IMR-90 (cell line): ENCODE measurements at regions not wholly inside any gene's neighbourhood (a gene's known extent, or its start where the extent isn't known, plus 50 kb on each side); places are given as distances from the start of the nearest gene placed in this dataset.
"Not testable (repeated sequence)": the region's sequence is repeated elsewhere in the genome, so short reads cannot be mapped to it uniquely, and the experiment has no call there.

Experiments used
- ATAC-seq: fragments of 200-7000 bp; cut with Tn5 transposase; 2 replicates; pipeline ENCODE4 v1.9.1; 2020; ENCODE audit warnings: low read depth, mild to moderate bottlenecking, moderate library complexity
- BruUV-seq: library from RNA; stranded (reverse); fragments of 400-500 nt; replicated peaks from 2 replicates; lab custom pipeline; 2021; lab: Mats Ljungman, UMichigan
- CTCF ChIA-PET: fragments of 300-600 bp; formaldehyde crosslinking; extraction: SDS; loops from one replicate; lab custom pipeline; 2021; ENCODE audit warnings: antibody characterized with exemption; lab: Yijun Ruan, JAX
- POLR2A ChIA-PET: fragments of 300-600 bp; sonication (Branson Sonifier 250); formaldehyde crosslinking; loops from one replicate; lab custom pipeline; 2022; ENCODE audit warnings: antibody characterized with exemption; ENCODE audit not compliant: unreplicated experiment; lab: Charles Lee
- DNase-seq: peaks from one replicate; pipeline ENCODE4 v3.0.0; 2013
- H2AFZ ChIP-seq: replicated peaks from 2 replicates; pipeline ENCODE3; 2013; ENCODE audit warnings: low read length, mild to moderate bottlenecking; ENCODE audit not compliant: poor library complexity
- H2AK5ac ChIP-seq: 2 replicates; pipeline ENCODE4 v1.6.1; 2013; ENCODE audit warnings: low read depth, low read length, inconsistent platforms
- H2AK9ac ChIP-seq: replicated peaks from 2 replicates; pipeline ENCODE3; 2013; ENCODE audit warnings: mild to moderate bottlenecking, low read depth, low read length, moderate library complexity; ENCODE audit not compliant: poor library complexity
- H2BK120ac ChIP-seq: 2 replicates; pipeline ENCODE4 v1.6.1; 2013; ENCODE audit warnings: low read depth, low read length, inconsistent platforms
- H2BK15ac ChIP-seq: 3 replicates; pipeline ENCODE4 v1.6.1; 2013; ENCODE audit warnings: low read depth, low read length, inconsistent platforms
- H2BK20ac ChIP-seq: 2 replicates; pipeline ENCODE4 v1.6.1; 2013; ENCODE audit warnings: low read depth, mild to moderate bottlenecking, inconsistent platforms, low read length, moderate library complexity
- H2BK5ac ChIP-seq: 2 replicates; pipeline ENCODE4 v1.6.1; 2013; ENCODE audit warnings: mild to moderate bottlenecking, low read depth, low read length, inconsistent platforms; ENCODE audit not compliant: poor library complexity, severe bottlenecking
- H3K14ac ChIP-seq: replicated peaks from 2 replicates; pipeline ENCODE4 v1.6.1; 2013; ENCODE audit warnings: low read depth, low read length, inconsistent platforms
- H3K18ac ChIP-seq: 2 replicates; pipeline ENCODE4 v1.6.1; 2013; ENCODE audit warnings: low read depth, low read length, control low read depth
- H3K23ac ChIP-seq: 2 replicates; pipeline ENCODE4 v1.6.1; 2013; ENCODE audit warnings: low read depth, low read length, inconsistent platforms
- H3K27ac ChIP-seq: 2 replicates; pipeline ENCODE4 v1.5.1; 2013; ENCODE audit warnings: mild to moderate bottlenecking, control low read depth, low read length; ENCODE audit not compliant: insufficient read depth
- H3K27me3 ChIP-seq: 2 replicates; pipeline ENCODE4 v1.6.1; 2013; ENCODE audit warnings: low read length; ENCODE audit not compliant: control insufficient read depth, insufficient read depth
- H3K36me3 ChIP-seq: 2 replicates; pipeline ENCODE4 v1.6.1; 2013; ENCODE audit warnings: low read length, mixed read lengths; ENCODE audit not compliant: control insufficient read depth, insufficient read depth
- H3K4ac ChIP-seq: 2 replicates; pipeline ENCODE4 v1.6.1; 2013; ENCODE audit warnings: low read depth, low read length, inconsistent platforms
- H3K4me1 ChIP-seq: 2 replicates; pipeline ENCODE4 v1.6.1; 2013; ENCODE audit warnings: low read length, mixed read lengths; ENCODE audit not compliant: control insufficient read depth, insufficient read depth
- H3K4me2 ChIP-seq: 2 replicates; pipeline ENCODE4 v1.6.1; 2013; ENCODE audit warnings: low read depth, mild to moderate bottlenecking, control low read depth, low read length, moderate library complexity
- H3K4me3 ChIP-seq: 2 replicates; pipeline ENCODE4 v1.5.1; 2013; ENCODE audit warnings: low read depth, mild to moderate bottlenecking, control low read depth, low read length, moderate library complexity; ENCODE audit not compliant: insufficient read depth
- H3K56ac ChIP-seq: 2 replicates; pipeline ENCODE4 v1.6.1; 2013; ENCODE audit warnings: low read length, inconsistent platforms; ENCODE audit not compliant: insufficient read depth; ENCODE audit errors: extremely low read depth
- H3K79me1 ChIP-seq, 2 experiments: 2 replicates each; pipeline ENCODE4 v1.6.1; 2013; ENCODE audit warnings: low read length in 2 of 2, inconsistent platforms in 1 of 2, low read depth in 1 of 2
- H3K9ac ChIP-seq: 2 replicates; pipeline ENCODE4 v1.6.1; 2013; ENCODE audit warnings: low read depth, low read length, control low read depth
- H3K9me1 ChIP-seq: 2 replicates; pipeline ENCODE4 v1.6.1; 2013; ENCODE audit warnings: low read length, inconsistent platforms; ENCODE audit not compliant: insufficient read depth
- H3K9me3 ChIP-seq: 2 replicates; pipeline ENCODE4 v1.6.1; 2013; ENCODE audit warnings: low read length; ENCODE audit not compliant: control insufficient read depth, insufficient read depth
- H4K20me1 ChIP-seq: 2 replicates; pipeline ENCODE4 v1.6.1; 2013; ENCODE audit warnings: low read length, inconsistent platforms; ENCODE audit not compliant: insufficient read depth
- H4K5ac ChIP-seq: 2 replicates; pipeline ENCODE4 v1.6.1; 2013; ENCODE audit warnings: mild to moderate bottlenecking, low read depth, low read length, control low read depth
- H4K8ac ChIP-seq, 2 experiments: 2 replicates each; pipeline ENCODE4 v1.6.1; 2013; ENCODE audit warnings: low read depth in 2 of 2, low read length in 2 of 2, control low read depth in 1 of 2, inconsistent platforms in 1 of 2
- H4K91ac ChIP-seq: 2 replicates; pipeline ENCODE4 v1.6.1; 2013; ENCODE audit warnings: low read depth, low read length, inconsistent platforms; ENCODE audit not compliant: insufficient read depth
- WGBS, 2 experiments: methylation state at CpG; one replicate each; pipeline versions ENCODE4 v1.1.5 to v1.1.7; 2013; ENCODE audit warnings: missing lambda C conversion rate in 2 of 2; ENCODE audit not compliant: insufficient read length in 1 of 2; ENCODE audit errors: extremely low coverage in 2 of 2; 5-methylcytosine and 5-hydroxymethylcytosine counted together
- dilution Hi-C: fragments of 300-500 bp; cut with HindIII; formaldehyde crosslinking; loops from one replicate; pipeline ENCODE4 v1.14.3; 2018; ENCODE audit warnings: low sequenced_read_pairs; ENCODE audit not compliant: unreplicated experiment
- in situ Hi-C: fragments of 300-500 bp; cut with MboI; formaldehyde crosslinking; loops from 3 replicates; pipeline ENCODE4 v1.14.3; 2019; ENCODE audit warnings: low sequenced_read_pairs, inconsistent platforms, mixed read lengths
- intact Hi-C: fragments of 100-400 bp; cut with micrococcal nuclease; formaldehyde crosslinking; loops from 2 replicates; pipeline ENCODE4 v1.10.0; 2022

DNA sequence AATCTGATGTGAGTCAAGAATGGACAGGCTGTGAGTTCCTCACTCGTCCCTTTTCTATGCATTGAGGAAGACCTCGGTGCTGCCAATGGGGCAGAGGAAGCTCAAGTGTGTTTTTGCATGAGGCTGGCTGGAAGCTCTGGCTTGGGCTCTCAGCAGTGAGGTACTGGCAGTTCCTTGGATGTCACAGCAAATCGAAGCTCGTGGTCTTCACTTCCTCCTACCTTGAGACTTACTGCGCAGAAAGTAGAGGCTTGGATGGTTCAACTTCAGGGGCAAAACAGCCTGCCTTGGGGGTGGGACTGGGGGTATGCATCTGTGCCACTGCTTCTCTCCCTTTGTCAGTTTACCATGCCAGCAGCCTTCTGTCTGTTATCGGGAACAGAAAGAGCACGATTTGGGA is 229.8 kb upstream of the PLGLB2 start:
- H2AK9ac ChIP-seq, H3K9me1 ChIP-seq, DNase-seq, H3K36me3 ChIP-seq, H3K4me2 ChIP-seq, H4K5ac ChIP-seq, H2BK15ac ChIP-seq, H3K14ac ChIP-seq, H2BK120ac ChIP-seq, H3K9me3 ChIP-seq, H4K91ac ChIP-seq, H3K56ac ChIP-seq, H3K23ac ChIP-seq, ATAC-seq, H2AFZ ChIP-seq, H2BK20ac ChIP-seq, H3K4me1 ChIP-seq, H2AK5ac ChIP-seq, dilution Hi-C loops, BruUV-seq, H3K27ac ChIP-seq, in situ Hi-C loops, CTCF ChIA-PET, H3K4ac ChIP-seq, H3K4me3 ChIP-seq, H3K18ac ChIP-seq, H2BK5ac ChIP-seq, H3K9ac ChIP-seq, H4K8ac ChIP-seq, H3K27me3 ChIP-seq, POLR2A ChIA-PET, intact Hi-C loops: not testable (repeated sequence)
- Histone ChIP-seq H3K79me1 (peaks cover 0 to 12% of the 10 kb centered on the region in 2 experiments; a peak in 1 of 4 replicates), H4K20me1 (peaks cover 57% of the 10 kb centered on the region)
- WGBS, 2 experiments = no CpG with 5 or more reads among the region's 7 CpGs

DNA sequence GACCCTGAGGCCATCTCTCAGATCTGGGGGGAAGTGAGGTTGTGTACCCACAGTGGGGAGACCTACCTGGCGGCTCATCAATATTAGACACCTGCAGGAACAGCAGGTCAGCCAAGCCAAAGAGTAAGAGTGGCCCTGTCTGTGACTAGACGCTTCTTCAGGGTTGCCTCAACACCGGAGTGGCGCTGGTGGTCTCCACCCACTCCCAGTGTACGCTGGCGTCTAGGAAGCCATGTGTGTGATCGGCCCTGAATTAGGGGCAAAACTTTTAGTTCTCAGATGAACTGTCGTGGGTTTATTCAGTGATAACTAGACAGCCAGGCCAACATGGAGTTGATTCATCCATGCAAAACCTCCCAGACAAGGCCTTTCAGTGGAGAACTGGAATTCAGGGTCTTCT is 229.3 kb upstream of the PLGLB2 start:
- H3K27ac ChIP-seq, BruUV-seq, ATAC-seq, H3K9me1 ChIP-seq, intact Hi-C loops, H4K91ac ChIP-seq, in situ Hi-C loops, H3K18ac ChIP-seq, DNase-seq, H2BK5ac ChIP-seq, H3K4ac ChIP-seq, H3K56ac ChIP-seq, H3K4me3 ChIP-seq, H2BK15ac ChIP-seq, H3K9me3 ChIP-seq, H3K4me2 ChIP-seq, H3K14ac ChIP-seq, dilution Hi-C loops, H2BK120ac ChIP-seq, H4K5ac ChIP-seq, H2AFZ ChIP-seq, H3K4me1 ChIP-seq, H3K9ac ChIP-seq, H2BK20ac ChIP-seq, CTCF ChIA-PET, H3K36me3 ChIP-seq, H3K27me3 ChIP-seq, H2AK9ac ChIP-seq, POLR2A ChIA-PET, H3K23ac ChIP-seq, H4K8ac ChIP-seq, H2AK5ac ChIP-seq: not testable (repeated sequence)
- Histone ChIP-seq H4K20me1 (peaks cover 62% of the 10 kb centered on the region), H3K79me1 (peaks cover 0 to 12% of the 10 kb centered on the region in 2 experiments; a peak in 1 of 4 replicates)
- WGBS, 2 experiments = no CpG with 5 or more reads among the region's 8 CpGs
